H1 (cell line): ENCODE measurements at regions not wholly inside any gene's neighbourhood (a gene's known extent, or its start where the extent isn't known, plus 50 kb on each side); places are given as distances from the start of the nearest gene placed in this dataset.

Experiments
- CHD7 ChIP-seq: fragments of 300-600 bp; sonication (generic); IDR thresholded peaks from 2 replicates; pipeline ENCODE4 v1.7.1; 2012; ENCODE audit warnings: low read length, moderate library complexity, mild to moderate bottlenecking, inconsistent platforms; ENCODE audit not compliant: insufficient replicate concordance

- no peak for TF ChIP-seq CHD7
- TF ChIP-seq, all 59 proteins: peak for 0
These were observed 50.8 kb upstream of the FOXE1 start (continued) for GRCh38 chr9:97802276-97802675.
